ENCODE measurements at regions not wholly inside any gene's neighbourhood (a gene's known extent, or its start where the extent isn't known, plus 50 kb on each side); places are given as distances from the start of the nearest gene placed in this dataset.

GRCh38 chr1:95431235-95431634 is 197.2 kb downstream of the RWDD3 start:
- no peak for DNase-seq (ENCODE audit: low spot score)

- no peak for DNase-seq (ENCODE audit: low spot score)
Measured at GRCh38 chr1:95435611-95436010, 201.6 kb downstream of the RWDD3 start.

- DNase-seq (ENCODE audit: low spot score), result no peak
Measured at GRCh38 chr1:95437011-95437410, 203.0 kb downstream of the RWDD3 start.

- DNase-seq (ENCODE audit: low spot score), result no peak
Measured at GRCh38 chr1:95437781-95438180, 203.8 kb downstream of the RWDD3 start.

GRCh38 chr1:95438218-95438948 is 204.4 kb downstream of the RWDD3 start:
- DNase-seq (ENCODE audit: low spot score), result no peak

- no peak for DNase-seq (ENCODE audit: low spot score)
Measured at GRCh38 chr1:95440511-95440910, 206.5 kb downstream of the RWDD3 start.

GRCh38 chr1:95449516-95449915 is 215.5 kb downstream of the RWDD3 start:
- DNase-seq (ENCODE audit: low spot score), result no peak

- DNase-seq (ENCODE audit: low spot score), result no peak
Measured at GRCh38 chr1:95451054-95451453, 217.0 kb downstream of the RWDD3 start.

GRCh38 chr1:95451904-95452303 is 217.9 kb downstream of the RWDD3 start:
- no peak for DNase-seq (ENCODE audit: low spot score)

- DNase-seq (ENCODE audit: low spot score), result no peak
Measured at GRCh38 chr1:95453053-95453452, 219.0 kb downstream of the RWDD3 start.

- DNase-seq (ENCODE audit: low spot score), result no peak
Measured at GRCh38 chr1:95467036-95467435, 233.0 kb downstream of the RWDD3 start.

- DNase-seq (ENCODE audit: low spot score), result no peak
Measured at GRCh38 chr1:95475686-95476457, 241.9 kb downstream of the RWDD3 start.

- DNase-seq (ENCODE audit: low spot score), result no peak
Measured at GRCh38 chr1:95496307-95496706, 262.3 kb downstream of the RWDD3 start.

GRCh38 chr1:95496773-95497172 is 262.8 kb downstream of the RWDD3 start:
- no peak for DNase-seq (ENCODE audit: low spot score)

- DNase-seq (ENCODE audit: low spot score), result no peak
Measured at GRCh38 chr1:95497566-95497965, 263.6 kb downstream of the RWDD3 start.

- no peak for DNase-seq (ENCODE audit: low spot score)
Measured at GRCh38 chr1:95503278-95504030, 269.4 kb downstream of the RWDD3 start.

GRCh38 chr1:95504321-95504720 is 270.3 kb downstream of the RWDD3 start:
- no peak for DNase-seq (ENCODE audit: low spot score)

GRCh38 chr1:95506736-95507414 is 272.9 kb downstream of the RWDD3 start:
- DNase-seq (ENCODE audit: low spot score), result no peak

GRCh38 chr1:95509989-95510388 is 276.0 kb downstream of the RWDD3 start:
- no peak for DNase-seq (ENCODE audit: low spot score)

- no peak for DNase-seq (ENCODE audit: low spot score)
Measured at GRCh38 chr1:95512925-95513324, 278.9 kb downstream of the RWDD3 start.

- DNase-seq (ENCODE audit: low spot score), result no peak
Measured at GRCh38 chr1:95517506-95517905, 283.5 kb downstream of the RWDD3 start.

- DNase-seq (ENCODE audit: low spot score), result no peak
Measured at GRCh38 chr1:95518310-95518709, 284.3 kb downstream of the RWDD3 start.

Measured in activated CD4-positive, alpha-beta T cell treated with anti-CD3 and anti-CD28 coated beads, Interleukin-2, Interleukin-4, amounts not matched to agents 100 ng/mL and 50 ng/mL, durations not matched to agents 16 hours and 8 hours (primary cell).